GM18526 (cell line): ENCODE measurements at regions not wholly inside any gene's neighbourhood (a gene's known extent, or its start where the extent isn't known, plus 50 kb on each side); places are given as distances from the start of the nearest gene placed in this dataset.

Experiments used
- POLR2A ChIP-seq: IDR thresholded peaks from 3 replicates; pipeline ENCODE4 v1.6.1; 2011; ENCODE audit not compliant: insufficient read length; ENCODE audit errors: extremely low read depth

DNA sequence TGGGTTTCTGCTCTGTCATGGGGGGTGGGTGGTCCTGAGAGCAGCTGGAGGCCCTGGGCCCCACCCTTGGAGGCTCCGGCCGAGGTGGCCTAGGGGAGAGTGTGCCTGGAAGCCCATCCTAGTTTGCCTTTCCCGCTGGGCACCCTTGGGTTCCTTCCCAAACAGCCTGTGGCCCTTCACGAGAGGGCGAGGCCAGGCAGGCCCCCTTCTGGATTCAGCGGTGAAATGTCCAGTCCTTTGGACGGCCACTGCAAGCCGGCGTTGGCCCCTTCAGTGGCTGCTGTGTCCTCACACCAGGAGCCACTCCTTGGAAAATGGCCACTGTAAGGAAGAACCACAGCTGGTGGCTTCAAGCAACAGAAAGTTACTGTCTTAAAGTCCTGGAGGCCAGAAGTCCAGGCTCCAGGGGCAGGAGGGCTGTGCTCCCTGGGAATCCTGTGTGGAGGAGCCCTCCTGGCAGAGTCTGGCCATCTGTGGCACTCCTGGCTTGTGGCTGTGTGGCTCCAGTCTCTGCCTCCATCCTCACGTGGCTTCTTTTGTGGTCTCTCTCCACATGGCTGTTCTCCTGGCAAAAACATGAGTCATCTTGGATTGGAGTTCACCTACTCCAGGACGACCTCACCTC, 854.1 kb downstream of the TBC1D22A start:
- no peak for TF ChIP-seq POLR2A

DNA sequence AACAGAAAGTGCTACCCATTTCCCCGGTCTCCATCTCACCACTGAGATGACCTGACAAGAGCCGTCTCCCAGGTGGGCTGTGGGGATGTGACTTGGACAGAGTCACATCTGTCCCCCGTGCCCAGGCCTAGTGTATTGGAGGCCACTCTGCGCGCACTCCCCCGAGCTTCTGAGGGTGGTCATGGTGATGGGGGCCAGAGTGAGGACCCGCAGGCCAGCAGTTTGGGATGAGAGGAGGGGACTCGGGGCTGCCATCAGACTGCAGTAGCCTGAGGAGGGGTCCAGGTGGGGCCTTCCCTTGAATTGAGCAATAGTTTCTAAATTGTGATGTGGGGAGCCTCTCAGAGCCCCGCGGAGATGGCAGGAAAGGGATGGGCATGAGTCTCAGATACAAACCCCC, 852.6 kb downstream of the TBC1D22A start:
- TF ChIP-seq POLR2A: no peak

GRCh38 chr22:47613606-47614350, 851.3 kb downstream of the TBC1D22A start:
- no peak for TF ChIP-seq POLR2A

DNA sequence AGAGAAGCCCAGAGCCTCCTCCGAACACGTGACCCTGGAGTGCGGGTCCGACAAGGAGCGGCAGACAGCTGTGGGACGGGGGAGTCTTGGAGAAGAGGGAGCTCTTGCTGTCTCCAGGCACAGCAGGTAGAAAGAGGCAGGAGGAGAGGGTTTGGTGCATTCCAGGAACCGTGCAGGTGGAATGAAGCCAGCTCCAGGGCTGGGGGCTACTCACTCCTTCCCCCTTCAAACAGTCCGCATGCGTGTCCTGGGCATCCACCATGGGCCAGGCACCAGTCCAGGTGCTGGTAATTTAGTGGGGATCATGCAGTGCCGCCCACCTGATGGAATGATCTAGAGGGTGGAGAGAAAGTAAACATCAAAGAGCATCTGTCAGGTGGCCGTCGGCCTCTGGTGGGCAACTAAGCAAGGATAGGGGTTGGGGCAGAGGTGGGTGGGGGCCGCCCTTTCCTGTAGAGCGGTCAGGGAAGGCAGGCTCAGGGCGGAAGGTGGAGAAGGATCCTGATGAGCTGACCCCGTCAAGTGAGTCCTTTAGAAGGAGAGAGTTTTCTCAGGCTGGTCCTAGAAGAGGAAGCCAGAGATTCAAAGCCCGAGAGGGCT, 850.0 kb downstream of the TBC1D22A start:
- no peak for TF ChIP-seq POLR2A

GRCh38 chr22:47610764-47611163, 848.3 kb downstream of the TBC1D22A start:
- TF ChIP-seq POLR2A: no peak

GRCh38 chr22:47610281-47610680, 847.8 kb downstream of the TBC1D22A start:
- TF ChIP-seq POLR2A: no peak

DNA sequence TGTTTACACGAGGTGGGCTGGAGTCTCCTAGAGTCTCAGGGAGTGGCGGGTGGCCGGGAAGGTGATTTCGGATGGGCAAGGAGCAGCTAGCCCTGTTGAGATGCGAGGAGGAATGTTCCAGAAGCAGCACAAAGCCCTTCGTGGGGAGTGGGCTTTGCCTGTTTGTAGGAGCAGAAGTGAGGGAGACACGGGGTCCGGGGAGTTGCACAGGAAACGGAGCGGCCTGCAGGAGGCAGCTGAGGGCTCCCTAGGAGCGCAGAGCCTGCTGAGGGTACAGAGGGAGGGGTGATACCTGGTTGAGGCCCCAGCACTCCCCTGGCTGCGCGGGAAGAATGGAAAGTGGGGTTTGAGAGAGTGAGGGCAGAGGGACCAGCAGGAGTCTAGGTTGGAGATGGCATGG, 847.2 kb downstream of the TBC1D22A start:
- no peak for TF ChIP-seq POLR2A

DNA sequence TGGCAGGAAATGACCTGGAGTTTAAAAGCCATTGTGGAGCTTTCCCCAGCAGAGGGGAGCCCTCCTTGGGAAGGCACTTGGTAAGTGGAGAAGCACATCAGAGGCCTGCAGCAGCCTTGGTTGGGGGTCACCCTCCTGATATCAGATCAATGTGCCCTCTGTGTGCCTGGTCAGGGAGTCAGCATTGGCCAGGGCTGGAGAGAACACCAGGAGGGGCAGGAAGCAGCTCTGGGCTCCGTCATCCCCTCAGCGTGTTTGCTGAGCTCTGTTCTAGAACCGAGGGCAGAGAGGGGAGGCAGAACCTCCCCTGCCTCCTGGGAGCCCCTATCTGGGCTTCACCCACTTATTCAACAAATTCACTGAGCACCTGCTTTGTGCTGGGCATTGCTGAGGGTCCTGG, 846.0 kb downstream of the TBC1D22A start:
- no peak for TF ChIP-seq POLR2A

DNA sequence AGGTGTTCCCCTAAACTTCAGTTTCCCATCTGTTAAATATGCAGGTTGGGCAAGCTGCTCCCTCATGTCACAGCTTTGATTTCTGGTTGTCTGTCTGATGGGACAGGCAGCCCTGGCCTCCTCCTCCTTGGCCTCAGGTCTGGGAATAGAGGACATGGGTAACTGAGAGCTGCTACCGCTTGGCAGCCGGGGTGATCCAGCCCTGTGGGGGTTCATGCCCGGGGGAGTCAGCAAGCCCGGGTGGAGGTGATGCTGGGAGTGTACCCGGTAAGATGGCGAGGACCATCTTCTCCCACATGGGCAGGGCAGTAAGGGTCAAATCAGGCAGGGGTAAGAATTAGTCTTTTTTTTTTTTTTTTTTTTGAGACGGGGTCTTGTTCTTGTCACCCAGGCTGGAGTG, 845.0 kb downstream of the TBC1D22A start:
- no peak for TF ChIP-seq POLR2A

DNA sequence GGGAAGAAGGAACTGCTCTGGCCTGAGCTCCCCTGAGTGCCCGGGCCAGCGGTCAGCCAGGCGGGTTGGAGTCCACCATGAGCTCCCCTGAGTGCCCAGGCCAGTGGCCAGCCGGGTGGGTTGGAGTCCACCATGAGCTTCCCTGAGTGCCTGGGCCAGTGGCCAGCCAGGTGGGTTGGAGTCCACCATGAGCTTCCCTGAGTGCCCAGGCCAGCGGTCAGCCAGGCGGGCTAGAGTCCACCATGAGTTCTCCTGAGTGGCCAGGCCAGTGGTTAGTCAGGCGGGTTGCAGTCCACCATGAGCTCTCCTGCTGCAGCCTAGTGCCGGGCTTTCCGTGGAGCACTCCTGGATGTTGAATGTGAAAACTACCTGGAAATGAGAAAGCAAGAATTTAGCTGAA, 844.0 kb downstream of the TBC1D22A start:
- no peak for TF ChIP-seq POLR2A

DNA sequence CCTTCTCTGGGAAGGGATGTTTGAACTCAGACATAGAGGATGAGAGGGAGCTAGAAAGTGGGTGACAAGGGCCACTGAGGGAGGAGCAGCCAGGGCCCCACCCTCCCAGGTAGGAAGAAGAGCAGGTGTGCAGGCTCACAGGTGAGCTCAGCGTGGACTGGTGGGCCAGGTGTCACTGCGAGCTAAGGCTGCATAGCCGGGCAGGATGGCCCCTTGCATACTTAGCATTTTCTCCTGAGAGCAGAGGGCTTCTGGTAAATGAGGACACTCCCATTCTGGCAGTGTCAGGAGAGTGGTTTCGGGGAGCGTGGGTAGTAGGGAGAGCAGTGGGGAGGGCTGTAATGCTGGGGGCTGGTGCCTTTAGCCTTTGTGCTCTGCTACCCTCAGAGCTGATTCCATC, 843.4 kb downstream of the TBC1D22A start:
- no peak for TF ChIP-seq POLR2A

DNA sequence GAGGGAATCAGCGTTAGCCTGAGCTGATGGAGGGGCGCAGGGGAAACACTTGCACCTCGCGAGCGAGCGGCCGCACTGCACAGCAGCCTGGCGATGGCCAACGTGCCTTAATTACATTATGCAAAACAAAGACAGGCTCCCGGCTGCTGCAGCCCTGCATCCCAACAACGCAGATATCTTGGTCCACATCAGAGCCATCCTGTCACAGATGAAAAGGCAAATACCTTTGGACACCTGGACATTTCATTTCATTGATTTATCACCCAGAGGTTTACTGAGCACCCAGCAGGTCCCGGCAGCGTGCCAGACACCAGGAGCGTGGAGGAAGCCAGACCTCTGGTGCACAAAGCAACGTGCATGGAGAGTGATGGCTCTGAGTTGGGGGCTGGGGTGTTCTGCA, 843.0 kb downstream of the TBC1D22A start:
- no peak for TF ChIP-seq POLR2A

DNA sequence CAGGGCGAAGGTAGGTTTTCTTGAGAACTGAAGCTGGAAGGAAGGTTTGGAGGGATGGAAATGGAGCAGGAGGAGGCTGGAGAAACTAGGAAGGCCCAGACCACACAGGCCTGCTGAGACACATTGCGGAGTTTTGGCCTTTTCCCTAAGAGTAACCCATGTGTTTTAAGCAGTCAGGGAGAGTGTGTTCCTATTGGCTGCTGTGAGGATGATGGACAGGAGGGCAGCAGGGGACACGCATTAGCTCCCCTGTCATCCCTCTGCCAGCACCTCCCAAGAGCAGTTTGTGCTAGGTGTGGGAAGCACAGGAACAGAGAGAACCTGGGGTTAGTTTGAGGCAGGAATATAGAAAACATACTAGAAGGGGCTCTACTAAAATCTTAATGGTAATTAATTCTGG, 842.1 kb downstream of the TBC1D22A start:
- TF ChIP-seq POLR2A: no peak

DNA sequence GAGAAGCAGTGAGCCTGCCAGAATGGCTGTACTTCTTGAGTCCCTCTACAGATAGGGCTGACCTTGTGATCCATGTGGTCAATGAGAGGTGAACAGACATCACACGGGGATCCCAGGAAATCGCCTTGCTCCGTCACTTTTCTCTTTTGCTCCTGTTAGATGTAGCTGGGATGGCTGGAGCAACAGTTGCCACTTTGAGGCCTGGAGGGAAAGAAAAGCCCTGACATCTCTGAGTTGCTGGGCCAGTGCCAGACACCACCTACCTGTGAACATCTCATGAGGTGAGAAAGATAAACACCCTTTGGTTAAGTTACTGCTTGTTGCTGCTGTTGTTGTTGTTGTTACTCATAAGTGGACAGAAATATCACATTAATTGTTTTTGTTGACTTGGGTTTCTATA, 840.3 kb downstream of the TBC1D22A start:
- TF ChIP-seq POLR2A: no peak

DNA sequence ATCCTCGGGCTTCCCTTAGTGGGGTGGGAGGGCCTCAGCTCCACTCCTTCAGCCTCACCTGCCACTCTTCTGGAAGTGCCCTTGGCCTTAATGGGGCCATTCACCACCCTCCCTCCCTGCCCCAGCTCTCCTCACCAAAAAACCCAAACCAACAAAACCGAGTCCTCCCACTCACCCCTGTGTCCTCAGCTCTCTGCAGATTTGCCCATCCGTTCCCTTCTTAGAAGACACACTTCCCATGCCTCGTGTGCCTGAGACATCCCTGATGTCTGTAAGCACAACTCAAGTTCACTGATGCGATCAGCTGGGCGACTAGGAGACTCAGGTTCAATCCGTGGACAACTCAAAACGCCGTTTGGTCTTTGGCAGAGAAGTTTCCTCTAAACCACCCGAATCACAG, 839.2 kb downstream of the TBC1D22A start:
- TF ChIP-seq POLR2A: no peak

GRCh38 chr22:47600791-47601625, 838.6 kb downstream of the TBC1D22A start:
- no peak for TF ChIP-seq POLR2A
